Astrocyte of the spinal cord (primary cell): ENCODE measurements at regions not wholly inside any gene's neighbourhood (a gene's known extent, or its start where the extent isn't known, plus 50 kb on each side); places are given as distances from the start of the nearest gene placed in this dataset.

Source experiments
- DNase-seq: peaks from one replicate; pipeline ENCODE4 v3.0.0; 2011; ENCODE audit warnings: low read depth, low spot score
- H3K4me3 ChIP-seq: 2 replicates; pipeline ENCODE4 v1.5.1; 2011; ENCODE audit warnings: low read depth, mild to moderate bottlenecking, low read length, moderate library complexity
- in situ Hi-C: cut with HindIII; loops from 2 replicates; pipeline ENCODE4 v1.10.0; 2017; ENCODE audit warnings: low sequenced_read_pairs
- TF ChIP-seq, protein P1 (sequence below): IDR thresholded peaks from 2 replicates; pipeline ENCODE4 v1.5.1; 2012; ENCODE audit warnings: low read depth, mild to moderate bottlenecking, low read length, inconsistent platforms

DNA sequence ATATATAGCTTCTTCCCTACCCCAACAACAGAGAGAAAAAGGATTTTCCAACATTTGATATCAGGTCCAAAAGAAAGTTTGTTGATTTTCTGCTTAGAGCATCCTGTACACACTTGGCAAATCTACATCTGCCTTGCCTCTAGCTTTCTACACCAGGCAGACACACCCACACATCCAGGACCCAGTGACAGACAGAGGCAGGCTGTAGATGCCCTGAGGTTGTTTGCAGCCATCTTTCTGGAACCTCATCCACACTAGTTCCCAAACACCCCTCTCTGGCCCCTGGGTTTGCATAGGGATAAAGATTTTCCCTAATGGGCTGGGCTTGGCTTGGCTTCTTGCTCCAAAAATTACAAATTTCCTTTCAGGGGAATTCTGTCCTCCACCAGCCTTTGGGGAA lies 138.2 kb upstream of the FST start:
- in situ Hi-C loops, result no loop called here
- TF ChIP-seq, protein P1, sequence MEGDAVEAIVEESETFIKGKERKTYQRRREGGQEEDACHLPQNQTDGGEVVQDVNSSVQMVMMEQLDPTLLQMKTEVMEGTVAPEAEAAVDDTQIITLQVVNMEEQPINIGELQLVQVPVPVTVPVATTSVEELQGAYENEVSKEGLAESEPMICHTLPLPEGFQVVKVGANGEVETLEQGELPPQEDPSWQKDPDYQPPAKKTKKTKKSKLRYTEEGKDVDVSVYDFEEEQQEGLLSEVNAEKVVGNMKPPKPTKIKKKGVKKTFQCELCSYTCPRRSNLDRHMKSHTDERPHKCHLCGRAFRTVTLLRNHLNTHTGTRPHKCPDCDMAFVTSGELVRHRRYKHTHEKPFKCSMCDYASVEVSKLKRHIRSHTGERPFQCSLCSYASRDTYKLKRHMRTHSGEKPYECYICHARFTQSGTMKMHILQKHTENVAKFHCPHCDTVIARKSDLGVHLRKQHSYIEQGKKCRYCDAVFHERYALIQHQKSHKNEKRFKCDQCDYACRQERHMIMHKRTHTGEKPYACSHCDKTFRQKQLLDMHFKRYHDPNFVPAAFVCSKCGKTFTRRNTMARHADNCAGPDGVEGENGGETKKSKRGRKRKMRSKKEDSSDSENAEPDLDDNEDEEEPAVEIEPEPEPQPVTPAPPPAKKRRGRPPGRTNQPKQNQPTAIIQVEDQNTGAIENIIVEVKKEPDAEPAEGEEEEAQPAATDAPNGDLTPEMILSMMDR, result no peak
- no peak overlapping the region for H3K4me3 ChIP-seq
- no peak for DNase-seq

- TF ChIP-seq, protein P1, result no peak
- in situ Hi-C loops, result no loop called here
- DNase-seq, result peak; percentile 97
- no peak overlapping the region for H3K4me3 ChIP-seq
These were observed 137.2 kb upstream of the FST start for GRCh38 chr5:53343187-53343586.

- no peak overlapping the region for H3K4me3 ChIP-seq
- in situ Hi-C loops, result no loop called here
- TF ChIP-seq, protein P1, result no peak
- no peak for DNase-seq
These were observed 130.1 kb upstream of the FST start for GRCh38 chr5:53350368-53350767.

- no peak overlapping the region for H3K4me3 ChIP-seq
- in situ Hi-C loops, result no loop called here
- TF ChIP-seq, protein P1, result no peak
- DNase-seq, result no peak
These were observed 129.2 kb upstream of the FST start for GRCh38 chr5:53350991-53351770.

- DNase-seq, result peak; percentile 79
- TF ChIP-seq, protein P1, result no peak
- in situ Hi-C loops, result no loop called here
- no peak overlapping the region for H3K4me3 ChIP-seq
These were observed 125.1 kb upstream of the FST start for GRCh38 chr5:53355316-53355715.

GRCh38 chr5:53355931-53356330 lies 124.5 kb upstream of the FST start:
- H3K4me3 ChIP-seq, result no peak overlapping the region
- TF ChIP-seq, protein P1, result no peak
- in situ Hi-C loops, result no loop called here
- DNase-seq, result no peak
